DOHH2 (cell line): ENCODE measurements at regions not wholly inside any gene's neighbourhood (a gene's known extent, or its start where the extent isn't known, plus 50 kb on each side); places are given as distances from the start of the nearest gene placed in this dataset.

Experiments
- H3F3A ChIP-seq: fragments of 200-600 bp; sonication (generic), shearing (Covaris generic); 2 replicates; pipeline ENCODE4 v1.6.0; 2016; ENCODE audit warnings: antibody characterized with exemption, mild to moderate bottlenecking; ENCODE audit not compliant: control insufficient read depth, insufficient read depth
- H3K27ac ChIP-seq: fragments of 200-600 bp; sonication (generic); 2 replicates; pipeline ENCODE4 v1.5.1; 2014; ENCODE audit warnings: low read depth, mild to moderate bottlenecking, low read length, moderate library complexity
- H3K27me3 ChIP-seq: fragments of 200-600 bp; sonication (generic); 2 replicates; pipeline ENCODE4 v1.6.1; 2014; ENCODE audit warnings: mild to moderate bottlenecking, low read length, mixed read lengths; ENCODE audit not compliant: control insufficient read depth
- H3K36me3 ChIP-seq: fragments of 200-600 bp; sonication (generic); 2 replicates; pipeline ENCODE4 v1.6.1; 2014; ENCODE audit warnings: mild to moderate bottlenecking, low read length, moderate library complexity, mixed read lengths; ENCODE audit not compliant: control insufficient read depth
- H3K4me1 ChIP-seq: fragments of 200-600 bp; sonication (generic); 2 replicates; pipeline ENCODE4 v1.6.1; 2014; ENCODE audit warnings: mild to moderate bottlenecking, low read length, mixed read lengths; ENCODE audit not compliant: control insufficient read depth
- H3K4me2 ChIP-seq: fragments of 200-600 bp; sonication (generic); 2 replicates; pipeline ENCODE4 v1.6.0; 2014; ENCODE audit warnings: mild to moderate bottlenecking, low read length, moderate library complexity
- H3K4me3 ChIP-seq: fragments of 200-600 bp; sonication (generic); 2 replicates; pipeline ENCODE4 v1.5.1; 2014; ENCODE audit warnings: mild to moderate bottlenecking, low read length, mixed read lengths
- H3K79me2 ChIP-seq: fragments of 200-600 bp; sonication (generic); 2 replicates; pipeline ENCODE4 v1.6.1; 2014; ENCODE audit warnings: mild to moderate bottlenecking, low read length, mixed read lengths; ENCODE audit not compliant: control insufficient read depth
- H3K9me2 ChIP-seq: fragments of 200-600 bp; sonication (generic); replicated peaks from 2 replicates; pipeline ENCODE4 v1.6.1; 2014; ENCODE audit warnings: mild to moderate bottlenecking, low read length, mixed read lengths; ENCODE audit not compliant: control insufficient read depth
- H3K9me3 ChIP-seq: fragments of 200-600 bp; sonication (generic); 2 replicates; pipeline ENCODE4 v1.6.1; 2014; ENCODE audit warnings: antibody characterized with exemption, low read length, mixed read lengths; ENCODE audit not compliant: control insufficient read depth, insufficient read depth
- H4K20me1 ChIP-seq: fragments of 200-600 bp; sonication (generic); 2 replicates; pipeline ENCODE4 v1.6.0; 2014; ENCODE audit warnings: low read depth, mild to moderate bottlenecking, antibody characterized with exemption, low read length, moderate library complexity; ENCODE audit not compliant: control insufficient read depth, insufficient read depth
- EZH2phosphoT487 ChIP-seq: fragments of 200-600 bp; sonication (generic); IDR thresholded peaks from 2 replicates; pipeline ENCODE4 v1.6.1; 2017; ENCODE audit warnings: borderline replicate concordance, mild to moderate bottlenecking, antibody characterized with exemption, low read length, moderate library complexity, mixed read lengths
- TF ChIP-seq, protein P1 (sequence below): fragments of 200-600 bp; sonication (generic); IDR thresholded peaks from one replicate; pipeline ENCODE4 v1.5.1; 2014; ENCODE audit warnings: antibody characterized with exemption, mild to moderate bottlenecking, low read depth, low read length; ENCODE audit not compliant: poor library complexity, severe bottlenecking

DNA sequence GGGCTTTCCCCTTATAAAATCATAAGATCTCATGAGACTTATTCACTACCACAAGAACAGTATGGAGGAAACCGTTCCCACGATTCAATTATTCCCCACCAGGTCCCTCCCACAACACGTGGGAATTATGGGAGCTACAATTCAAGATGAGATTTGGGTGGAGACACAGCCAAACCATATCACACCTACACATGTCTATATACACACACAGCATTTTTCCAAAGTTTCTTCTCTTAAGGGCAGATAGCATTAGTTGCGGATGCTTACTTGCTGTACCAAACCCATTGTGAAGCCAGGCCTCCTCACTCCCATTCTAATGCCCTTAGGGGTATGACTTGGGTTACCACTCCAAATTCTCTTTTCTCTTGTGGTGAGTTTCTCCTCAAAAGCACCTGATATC, 104.1 kb upstream of the RAP1B start:
- Histone ChIP-seq H3K79me2 (no peaks in the 10 kb centered on the region), H4K20me1 (no peaks in the 10 kb centered on the region), H3K4me1 (peaks cover 7% of the 10 kb centered on the region), H3F3A (no peaks in the 10 kb centered on the region), H3K9me3 (no peaks in the 10 kb centered on the region), H3K4me2 (no peak overlapping the region), H3K27me3 (no peaks in the 10 kb centered on the region), H3K36me3 (no peaks in the 10 kb centered on the region), H3K4me3 (no peak overlapping the region), H3K9me2 (no peaks in the 10 kb centered on the region), H3K27ac (no peak overlapping the region)
- TF ChIP-seq EZH2phosphoT487 = no peak
- TF ChIP-seq, protein P1, sequence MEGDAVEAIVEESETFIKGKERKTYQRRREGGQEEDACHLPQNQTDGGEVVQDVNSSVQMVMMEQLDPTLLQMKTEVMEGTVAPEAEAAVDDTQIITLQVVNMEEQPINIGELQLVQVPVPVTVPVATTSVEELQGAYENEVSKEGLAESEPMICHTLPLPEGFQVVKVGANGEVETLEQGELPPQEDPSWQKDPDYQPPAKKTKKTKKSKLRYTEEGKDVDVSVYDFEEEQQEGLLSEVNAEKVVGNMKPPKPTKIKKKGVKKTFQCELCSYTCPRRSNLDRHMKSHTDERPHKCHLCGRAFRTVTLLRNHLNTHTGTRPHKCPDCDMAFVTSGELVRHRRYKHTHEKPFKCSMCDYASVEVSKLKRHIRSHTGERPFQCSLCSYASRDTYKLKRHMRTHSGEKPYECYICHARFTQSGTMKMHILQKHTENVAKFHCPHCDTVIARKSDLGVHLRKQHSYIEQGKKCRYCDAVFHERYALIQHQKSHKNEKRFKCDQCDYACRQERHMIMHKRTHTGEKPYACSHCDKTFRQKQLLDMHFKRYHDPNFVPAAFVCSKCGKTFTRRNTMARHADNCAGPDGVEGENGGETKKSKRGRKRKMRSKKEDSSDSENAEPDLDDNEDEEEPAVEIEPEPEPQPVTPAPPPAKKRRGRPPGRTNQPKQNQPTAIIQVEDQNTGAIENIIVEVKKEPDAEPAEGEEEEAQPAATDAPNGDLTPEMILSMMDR = no peak

DNA sequence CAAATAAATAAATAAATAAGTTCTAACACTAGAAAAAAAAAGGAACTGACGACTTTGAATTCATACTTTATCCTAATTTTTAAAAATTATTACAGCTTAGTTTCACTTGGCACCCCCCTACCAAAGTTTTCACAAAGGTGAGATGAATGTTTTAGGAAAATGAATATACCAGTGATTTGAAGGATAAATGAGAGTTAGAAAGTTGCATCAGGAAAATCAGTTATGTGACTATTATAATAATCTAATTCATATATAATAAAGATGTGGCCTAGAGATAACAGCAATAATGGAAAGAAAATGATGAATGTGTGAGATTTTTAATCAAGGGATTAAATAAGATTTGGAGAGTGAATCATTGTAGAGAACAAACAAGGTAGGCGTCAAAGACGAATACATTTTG, 103.0 kb upstream of the RAP1B start:
- Histone ChIP-seq H3K27me3 (no peaks in the 10 kb centered on the region), H3K36me3 (no peaks in the 10 kb centered on the region), H3F3A (no peaks in the 10 kb centered on the region), H3K4me3 (no peak overlapping the region), H3K9me2 (no peaks in the 10 kb centered on the region), H4K20me1 (no peaks in the 10 kb centered on the region), H3K4me2 (no peak overlapping the region), H3K27ac (no peak overlapping the region), H3K4me1 (peaks cover 7% of the 10 kb centered on the region), H3K79me2 (no peaks in the 10 kb centered on the region), H3K9me3 (no peaks in the 10 kb centered on the region)
- TF ChIP-seq, protein P1 = no peak
- no peak for TF ChIP-seq EZH2phosphoT487

DNA sequence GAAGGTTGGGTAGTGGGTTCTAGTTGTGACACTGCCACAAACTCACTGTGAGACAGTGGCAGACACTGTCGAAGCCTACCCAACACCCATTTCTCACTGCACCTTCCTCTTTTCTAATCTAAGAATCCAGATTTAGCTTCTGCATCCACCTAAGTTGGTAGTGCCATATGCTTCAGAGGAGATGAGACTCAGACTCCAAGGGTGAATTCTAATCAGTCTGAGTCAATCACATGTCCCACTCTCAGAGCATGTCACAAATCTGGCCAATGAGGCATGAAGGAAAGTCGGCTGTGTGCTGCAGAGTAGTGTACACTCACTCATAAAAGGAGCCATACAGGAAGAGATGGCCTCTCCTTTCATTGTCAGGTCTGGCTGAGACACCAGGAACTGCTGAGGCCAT, 102.1 kb upstream of the RAP1B start:
- Histone ChIP-seq H3K4me3 (no peak overlapping the region), H3K27ac (no peak overlapping the region), H3F3A (no peaks in the 10 kb centered on the region), H3K9me3 (no peaks in the 10 kb centered on the region), H3K9me2 (no peaks in the 10 kb centered on the region), H3K79me2 (no peaks in the 10 kb centered on the region), H3K36me3 (no peaks in the 10 kb centered on the region), H3K4me2 (no peak overlapping the region), H3K4me1 (peaks cover 7% of the 10 kb centered on the region), H3K27me3 (no peaks in the 10 kb centered on the region), H4K20me1 (no peaks in the 10 kb centered on the region)
- TF ChIP-seq EZH2phosphoT487 = no peak
- TF ChIP-seq, protein P1 = no peak

DNA sequence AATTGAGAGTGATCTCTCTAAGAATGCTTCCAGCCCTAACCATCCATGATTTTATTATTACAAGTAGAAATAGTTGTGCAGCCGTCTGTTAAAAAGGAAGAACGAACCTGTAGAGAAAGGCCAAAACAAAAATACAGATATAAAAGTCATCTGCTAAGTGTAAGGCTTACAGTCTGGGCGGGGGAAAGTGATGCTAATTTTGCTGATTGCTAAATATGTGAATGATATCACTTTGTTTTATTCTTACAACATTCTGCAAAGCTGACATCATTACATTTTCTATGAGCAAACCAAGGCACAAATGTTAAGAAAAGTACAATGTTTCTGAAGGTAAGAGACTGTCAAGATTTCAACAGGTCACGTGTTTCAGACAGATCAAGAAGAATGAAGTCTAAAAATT, 101.5 kb upstream of the RAP1B start:
- H3K4me3 ChIP-seq = no peak overlapping the region
- no peaks in the 10 kb centered on the region for H4K20me1 ChIP-seq
- H3K4me1 ChIP-seq = peaks cover 7% of the 10 kb centered on the region
- no peaks in the 10 kb centered on the region for H3K27me3 ChIP-seq
- H3K9me3 ChIP-seq = no peaks in the 10 kb centered on the region
- H3K4me2 ChIP-seq = no peak overlapping the region
- no peaks in the 10 kb centered on the region for H3K36me3 ChIP-seq
- H3F3A ChIP-seq = no peaks in the 10 kb centered on the region
- no peak overlapping the region for H3K27ac ChIP-seq
- H3K79me2 ChIP-seq = no peaks in the 10 kb centered on the region
- no peaks in the 10 kb centered on the region for H3K9me2 ChIP-seq
- no peak for TF ChIP-seq EZH2phosphoT487
- TF ChIP-seq, protein P1 = no peak
